Neural cell (in vitro differentiated cells): ENCODE measurements at regions not wholly inside any gene's neighbourhood (a gene's known extent, or its start where the extent isn't known, plus 50 kb on each side); places are given as distances from the start of the nearest gene placed in this dataset.

Source experiments
- TF ChIP-seq, protein P1 (sequence below): fragments of 450-650 bp; IDR thresholded peaks from 2 replicates; pipeline ENCODE4 v1.5.1; 2014; ENCODE audit warnings: antibody characterized with exemption, mild to moderate bottlenecking, moderate library complexity; ENCODE audit not compliant: poor library complexity, severe bottlenecking
- TF ChIP-seq, protein P2 (sequence below): IDR thresholded peaks from 2 replicates; pipeline ENCODE4 v1.6.1; 2012; ENCODE audit warnings: borderline replicate concordance

DNA sequence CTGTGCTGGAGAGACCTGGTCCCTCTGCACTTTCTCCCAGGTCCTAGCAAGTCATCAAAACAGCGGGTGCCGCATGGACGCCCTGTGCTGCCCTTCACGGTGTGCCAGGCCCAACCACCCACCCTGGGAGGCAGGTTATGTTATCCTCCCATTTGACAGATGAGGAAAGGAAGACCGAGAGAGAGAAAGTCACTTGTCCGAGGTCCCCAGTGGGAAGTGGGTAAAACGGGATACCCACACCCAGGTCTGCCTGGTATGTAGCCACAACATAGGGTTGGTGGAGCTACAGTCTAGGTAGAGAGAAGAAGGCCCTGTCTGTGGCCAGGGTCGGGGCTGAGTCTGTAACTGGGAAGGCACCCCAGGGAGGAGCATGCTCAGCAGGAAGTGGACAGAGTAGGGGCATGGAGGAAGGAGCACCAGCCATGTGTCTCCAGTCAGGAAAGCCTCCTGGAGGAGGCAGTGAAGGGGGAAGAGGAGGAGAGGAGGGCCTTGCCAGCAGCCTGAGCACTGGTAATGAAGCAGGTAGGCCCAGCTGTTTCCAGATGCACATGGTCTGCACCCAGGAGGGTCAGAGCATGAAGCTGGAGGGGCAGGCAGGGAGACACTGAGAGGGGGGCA, 98.4 kb downstream of the ZFP36L2 start:
- TF ChIP-seq, protein P1, sequence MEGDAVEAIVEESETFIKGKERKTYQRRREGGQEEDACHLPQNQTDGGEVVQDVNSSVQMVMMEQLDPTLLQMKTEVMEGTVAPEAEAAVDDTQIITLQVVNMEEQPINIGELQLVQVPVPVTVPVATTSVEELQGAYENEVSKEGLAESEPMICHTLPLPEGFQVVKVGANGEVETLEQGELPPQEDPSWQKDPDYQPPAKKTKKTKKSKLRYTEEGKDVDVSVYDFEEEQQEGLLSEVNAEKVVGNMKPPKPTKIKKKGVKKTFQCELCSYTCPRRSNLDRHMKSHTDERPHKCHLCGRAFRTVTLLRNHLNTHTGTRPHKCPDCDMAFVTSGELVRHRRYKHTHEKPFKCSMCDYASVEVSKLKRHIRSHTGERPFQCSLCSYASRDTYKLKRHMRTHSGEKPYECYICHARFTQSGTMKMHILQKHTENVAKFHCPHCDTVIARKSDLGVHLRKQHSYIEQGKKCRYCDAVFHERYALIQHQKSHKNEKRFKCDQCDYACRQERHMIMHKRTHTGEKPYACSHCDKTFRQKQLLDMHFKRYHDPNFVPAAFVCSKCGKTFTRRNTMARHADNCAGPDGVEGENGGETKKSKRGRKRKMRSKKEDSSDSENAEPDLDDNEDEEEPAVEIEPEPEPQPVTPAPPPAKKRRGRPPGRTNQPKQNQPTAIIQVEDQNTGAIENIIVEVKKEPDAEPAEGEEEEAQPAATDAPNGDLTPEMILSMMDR, result no peak
- TF ChIP-seq, protein P2, sequence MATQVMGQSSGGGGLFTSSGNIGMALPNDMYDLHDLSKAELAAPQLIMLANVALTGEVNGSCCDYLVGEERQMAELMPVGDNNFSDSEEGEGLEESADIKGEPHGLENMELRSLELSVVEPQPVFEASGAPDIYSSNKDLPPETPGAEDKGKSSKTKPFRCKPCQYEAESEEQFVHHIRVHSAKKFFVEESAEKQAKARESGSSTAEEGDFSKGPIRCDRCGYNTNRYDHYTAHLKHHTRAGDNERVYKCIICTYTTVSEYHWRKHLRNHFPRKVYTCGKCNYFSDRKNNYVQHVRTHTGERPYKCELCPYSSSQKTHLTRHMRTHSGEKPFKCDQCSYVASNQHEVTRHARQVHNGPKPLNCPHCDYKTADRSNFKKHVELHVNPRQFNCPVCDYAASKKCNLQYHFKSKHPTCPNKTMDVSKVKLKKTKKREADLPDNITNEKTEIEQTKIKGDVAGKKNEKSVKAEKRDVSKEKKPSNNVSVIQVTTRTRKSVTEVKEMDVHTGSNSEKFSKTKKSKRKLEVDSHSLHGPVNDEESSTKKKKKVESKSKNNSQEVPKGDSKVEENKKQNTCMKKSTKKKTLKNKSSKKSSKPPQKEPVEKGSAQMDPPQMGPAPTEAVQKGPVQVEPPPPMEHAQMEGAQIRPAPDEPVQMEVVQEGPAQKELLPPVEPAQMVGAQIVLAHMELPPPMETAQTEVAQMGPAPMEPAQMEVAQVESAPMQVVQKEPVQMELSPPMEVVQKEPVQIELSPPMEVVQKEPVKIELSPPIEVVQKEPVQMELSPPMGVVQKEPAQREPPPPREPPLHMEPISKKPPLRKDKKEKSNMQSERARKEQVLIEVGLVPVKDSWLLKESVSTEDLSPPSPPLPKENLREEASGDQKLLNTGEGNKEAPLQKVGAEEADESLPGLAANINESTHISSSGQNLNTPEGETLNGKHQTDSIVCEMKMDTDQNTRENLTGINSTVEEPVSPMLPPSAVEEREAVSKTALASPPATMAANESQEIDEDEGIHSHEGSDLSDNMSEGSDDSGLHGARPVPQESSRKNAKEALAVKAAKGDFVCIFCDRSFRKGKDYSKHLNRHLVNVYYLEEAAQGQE, result no peak
